SK-N-SH treated with all-trans-retinoic acid at 6 μM for 48 hours (cell line): ENCODE measurements at regions not wholly inside any gene's neighbourhood (a gene's known extent, or its start where the extent isn't known, plus 50 kb on each side); places are given as distances from the start of the nearest gene placed in this dataset.

Experiments
- ATAC-seq: fragments of 200-7000 bp; cut with Tn5 transposase; 3 replicates; pipeline ENCODE4 v1.9.1; 2020; ENCODE audit warnings: mild to moderate bottlenecking, moderate library complexity
- ARNTL ChIP-seq: fragments of 450-650 bp; formaldehyde crosslinking; IDR thresholded peaks from 2 replicates; pipeline ENCODE4 v1.5.0; 2020; ENCODE audit warnings: low read depth, mild to moderate bottlenecking, moderate library complexity, borderline replicate concordance
- CSDC2 ChIP-seq: fragments of 250-450 bp; sonication (Bioruptor Pico); IDR thresholded peaks from 2 replicates; pipeline ENCODE4 v1.5.0; 2020; ENCODE audit warnings: mild to moderate bottlenecking, moderate library complexity
- ESRRG ChIP-seq: fragments of 250-450 bp; sonication (Bioruptor Pico); IDR thresholded peaks from 2 replicates; pipeline ENCODE4 v1.6.1; 2021; ENCODE audit warnings: mild to moderate bottlenecking
- GLIS3 ChIP-seq: fragments of 250-450 bp; sonication (Bioruptor Pico); IDR thresholded peaks from 2 replicates; pipeline ENCODE4 v1.5.0; 2020; ENCODE audit warnings: mild to moderate bottlenecking, moderate library complexity
- ISL1 ChIP-seq: fragments of 250-450 bp; sonication (Bioruptor Pico); IDR thresholded peaks from 2 replicates; pipeline ENCODE4 v2.1.2; 2022; ENCODE audit warnings: mild to moderate bottlenecking, moderate library complexity
- OSR1 ChIP-seq: fragments of 250-450 bp; sonication (Bioruptor Pico); IDR thresholded peaks from 2 replicates; pipeline ENCODE4 v1.8.0; 2022; ENCODE audit warnings: moderate library complexity, mild to moderate bottlenecking, inconsistent platforms
- PATZ1 ChIP-seq: fragments of 250-450 bp; sonication (Bioruptor Pico); IDR thresholded peaks from 2 replicates; pipeline ENCODE4 v1.8.0; 2020; ENCODE audit warnings: mild to moderate bottlenecking, moderate library complexity, borderline replicate concordance
- POU6F1 ChIP-seq: fragments of 250-450 bp; sonication (Bioruptor Pico); IDR thresholded peaks from 2 replicates; pipeline ENCODE4 v1.8.0; 2021; ENCODE audit warnings: low read depth, mild to moderate bottlenecking, moderate library complexity, borderline replicate concordance
- PPARA ChIP-seq: fragments of 250-450 bp; sonication (Bioruptor Pico); IDR thresholded peaks from 2 replicates; pipeline ENCODE4 v1.5.0; 2020; ENCODE audit warnings: mild to moderate bottlenecking, borderline replicate concordance
- RARB ChIP-seq: fragments of 250-450 bp; sonication (Bioruptor Pico); IDR thresholded peaks from 2 replicates; pipeline ENCODE4 v1.8.0; 2021; ENCODE audit warnings: mild to moderate bottlenecking, moderate library complexity
- SNAI2 ChIP-seq: fragments of 250-450 bp; sonication (Bioruptor Pico); IDR thresholded peaks from 2 replicates; pipeline ENCODE4 v1.5.0; 2020; ENCODE audit warnings: mild to moderate bottlenecking, moderate library complexity
- TCF4 ChIP-seq: fragments of 250-450 bp; sonication (Bioruptor Pico); IDR thresholded peaks from 2 replicates; pipeline ENCODE4 v1.8.0; 2021; ENCODE audit warnings: mild to moderate bottlenecking, moderate library complexity, borderline replicate concordance
- TOX ChIP-seq: fragments of 250-450 bp; sonication (Bioruptor Pico); IDR thresholded peaks from 2 replicates; pipeline ENCODE4 v1.8.0; 2021; ENCODE audit warnings: mild to moderate bottlenecking, moderate library complexity, borderline replicate concordance
- TSHZ2 ChIP-seq: fragments of 250-450 bp; sonication (Bioruptor Pico); IDR thresholded peaks from 2 replicates; pipeline ENCODE4 v1.5.0; 2020; ENCODE audit warnings: mild to moderate bottlenecking, moderate library complexity
- ZC3H10 ChIP-seq: fragments of 250-450 bp; sonication (Bioruptor Pico); IDR thresholded peaks from 2 replicates; pipeline ENCODE4 v1.5.1; 2021; ENCODE audit warnings: mild to moderate bottlenecking, moderate library complexity
- ZFP3 ChIP-seq: fragments of 250-450 bp; sonication (Bioruptor Pico); IDR thresholded peaks from 2 replicates; pipeline ENCODE4 v1.5.0; 2020; ENCODE audit warnings: mild to moderate bottlenecking, moderate library complexity
- ZFP30 ChIP-seq: fragments of 450-650 bp; formaldehyde crosslinking; IDR thresholded peaks from 2 replicates; pipeline ENCODE4 v1.5.0; 2022; ENCODE audit warnings: mild to moderate bottlenecking, moderate library complexity
- ZNF565 ChIP-seq: fragments of 450-650 bp; formaldehyde crosslinking; conservative IDR thresholded peaks from 2 replicates; pipeline ENCODE4 v1.5.0; 2020; ENCODE audit warnings: low read depth, mild to moderate bottlenecking, moderate library complexity
- ZNF70 ChIP-seq: fragments of 450-650 bp; formaldehyde crosslinking; IDR thresholded peaks from 2 replicates; pipeline ENCODE4 v1.5.0; 2020; ENCODE audit warnings: mild to moderate bottlenecking, moderate library complexity
- ZNF8 ChIP-seq: fragments of 450-650 bp; formaldehyde crosslinking; IDR thresholded peaks from 2 replicates; pipeline ENCODE4 v1.5.0; 2020; ENCODE audit warnings: mild to moderate bottlenecking, moderate library complexity

- TF ChIP-seq PATZ1, result no peak
- TF ChIP-seq CSDC2 (CRISPR knock-in tag), result no peak
- TF ChIP-seq RARB (CRISPR knock-in tag), result no peak
- no peak for TF ChIP-seq ZNF8 (CRISPR knock-in tag)
Measured at GRCh38 chr1:82836213-82836972, 1035.7 kb downstream of the ADGRL2 start (continued).

GRCh38 chr1:82830690-82831380, 1030.1 kb downstream of the ADGRL2 start:
- TF ChIP-seq POU6F1, result no peak
- no peak for TF ChIP-seq TCF4 (CRISPR knock-in tag)
- TF ChIP-seq ZNF70 (CRISPR knock-in tag), result no peak
- no peak for TF ChIP-seq ZFP30
- TF ChIP-seq ZC3H10, result no peak
- TF ChIP-seq PATZ1, result no peak
- no peak for TF ChIP-seq CSDC2 (CRISPR knock-in tag)
- no peak for TF ChIP-seq OSR1 (CRISPR knock-in tag)
- TF ChIP-seq PPARA, result no peak
- no peak for TF ChIP-seq ZNF8 (CRISPR knock-in tag)
- no peak for TF ChIP-seq TOX (CRISPR knock-in tag)
- TF ChIP-seq RARB (CRISPR knock-in tag), result no peak
- no peak for TF ChIP-seq ZFP3 (CRISPR knock-in tag)
- no peak for TF ChIP-seq GLIS3 (CRISPR knock-in tag)
- TF ChIP-seq TSHZ2 (CRISPR knock-in tag), result no peak
- TF ChIP-seq ISL1 (CRISPR knock-in tag), result no peak
- no peak for TF ChIP-seq ZNF565 (CRISPR knock-in tag)
- ATAC-seq, result no peak

GRCh38 chr1:82829527-82829926, 1028.8 kb downstream of the ADGRL2 start:
- ATAC-seq, result no peak
- TF ChIP-seq ZNF70 (CRISPR knock-in tag), result no peak
- TF ChIP-seq CSDC2 (CRISPR knock-in tag), result no peak
- TF ChIP-seq RARB (CRISPR knock-in tag), result no peak
- TF ChIP-seq ZNF8 (CRISPR knock-in tag), result no peak
- no peak for TF ChIP-seq ZFP30
- no peak for TF ChIP-seq OSR1 (CRISPR knock-in tag)
- TF ChIP-seq ZC3H10, result no peak
- TF ChIP-seq PATZ1, result no peak
- TF ChIP-seq TSHZ2 (CRISPR knock-in tag), result peak; percentile 72; the same call in 1 of the 2 replicates
- TF ChIP-seq ARNTL (CRISPR knock-in tag), result no peak
- no peak for TF ChIP-seq SNAI2 (CRISPR knock-in tag)
- TF ChIP-seq ZNF565 (CRISPR knock-in tag), result no peak
- no peak for TF ChIP-seq ESRRG
- no peak for TF ChIP-seq POU6F1
- TF ChIP-seq TCF4 (CRISPR knock-in tag), result peak; percentile 61
- TF ChIP-seq ISL1 (CRISPR knock-in tag), result peak; percentile 59
- no peak for TF ChIP-seq ZFP3 (CRISPR knock-in tag)
